Naive thymus-derived CD4-positive, alpha-beta T cell (primary cell): ENCODE measurements at regions not wholly inside any gene's neighbourhood (a gene's known extent, or its start where the extent isn't known, plus 50 kb on each side); places are given as distances from the start of the nearest gene placed in this dataset.
"Not testable (repeated sequence)": the region's sequence is repeated elsewhere in the genome, so short reads cannot be mapped to it uniquely, and the experiment has no call there.

Experiments
- ATAC-seq: fragments of 150-1000 bp; cut with Tn5 transposase; 2 replicates; pipeline ENCODE4 v1.10.0; 2021; ENCODE audit warnings: mild to moderate bottlenecking, moderate library complexity
- CTCF ChIA-PET: fragments of 350-600 bp; sonication (Branson Sonifier 250); formaldehyde crosslinking; loops from one replicate; lab custom pipeline; 2021; ENCODE audit warnings: antibody characterized with exemption; lab: Charles Lee
- POLR2A ChIA-PET: fragments of 350-600 bp; sonication (Branson Sonifier 250); formaldehyde crosslinking; loops from one replicate; lab custom pipeline; 2021; ENCODE audit warnings: antibody characterized with exemption, inconsistent platforms; lab: Charles Lee
- DNase-seq, 9 donors: peaks; one replicate each; pipeline versions ENCODE4 v3.0.0 to v3.0.0-alpha.2; 2020 to 2022; ENCODE audit warnings: mixed read lengths in 1 of 9
- H3K27ac ChIP-seq: one replicate; pipeline ENCODE4 v1.7.0; 2013; ENCODE audit warnings: mild to moderate bottlenecking, low read depth, low read length, moderate library complexity
- H3K27me3 ChIP-seq, 2 donors: one replicate each; pipeline ENCODE4 v1.7.0; 2013; ENCODE audit warnings: low read length in 2 of 2, mild to moderate bottlenecking in 2 of 2, moderate library complexity in 2 of 2; ENCODE audit not compliant: control insufficient read depth in 2 of 2, insufficient read depth in 2 of 2
- H3K36me3 ChIP-seq, 3 experiments: 1 replicate in 2 of 3; 2 replicates in 1 of 3; pipeline ENCODE4 v1.7.0; 2013; ENCODE audit warnings: low read length in 3 of 3, mild to moderate bottlenecking in 3 of 3, moderate library complexity in 1 of 3; ENCODE audit not compliant: insufficient read depth in 3 of 3, control insufficient read depth in 2 of 3
- H3K4me1 ChIP-seq, 2 donors: one replicate each; pipeline ENCODE4 v1.7.0; 2013; ENCODE audit warnings: low read length in 2 of 2, mild to moderate bottlenecking in 2 of 2, moderate library complexity in 1 of 2; ENCODE audit not compliant: control insufficient read depth in 2 of 2, insufficient read depth in 2 of 2
- H3K4me3 ChIP-seq: 2 replicates; pipeline ENCODE4 v1.7.0; 2013; ENCODE audit warnings: mild to moderate bottlenecking, low read length
- H3K9me3 ChIP-seq, 3 experiments: 1 replicate in 2 of 3; 2 replicates in 1 of 3; pipeline ENCODE4 v1.7.0; 2013; ENCODE audit warnings: low read length in 3 of 3; ENCODE audit not compliant: control insufficient read depth in 2 of 3
- H3K27ac Mint-ChIP-seq, 9 donors: one replicate each; pipeline ENCODE4 v1.8.0; 2020 to 2022; ENCODE audit warnings: mixed read lengths in 9 of 9, mild to moderate bottlenecking in 8 of 9, moderate library complexity in 5 of 9, inconsistent platforms in 2 of 9
- H3K27me3 Mint-ChIP-seq, 5 donors: one replicate each; pipeline ENCODE4 v1.8.0; 2021 to 2022; ENCODE audit warnings: mixed read lengths in 5 of 5, mild to moderate bottlenecking in 1 of 5
- H3K36me3 Mint-ChIP-seq, 5 donors: one replicate each; pipeline ENCODE4 v1.8.0; 2020 to 2022; ENCODE audit warnings: mixed read lengths in 5 of 5, mild to moderate bottlenecking in 3 of 5, inconsistent platforms in 1 of 5
- H3K4me1 Mint-ChIP-seq, 7 donors: one replicate each; pipeline ENCODE4 v1.8.0; 2020 to 2022; ENCODE audit warnings: mixed read lengths in 7 of 7, mild to moderate bottlenecking in 3 of 7, inconsistent platforms in 1 of 7
- H3K4me3 Mint-ChIP-seq, 10 donors: one replicate each; pipeline ENCODE4 v1.8.0; 2020 to 2022; ENCODE audit warnings: mild to moderate bottlenecking in 10 of 10, mixed read lengths in 10 of 10, moderate library complexity in 6 of 10, inconsistent platforms in 2 of 10
- H3K9me3 Mint-ChIP-seq, 11 donors: one replicate each; pipeline ENCODE4 v1.8.0; 2020 to 2022; ENCODE audit warnings: mixed read lengths in 11 of 11, mild to moderate bottlenecking in 4 of 11, inconsistent platforms in 1 of 11, moderate library complexity in 1 of 11
- intact Hi-C, 2 donors: fragments of 100-400 bp; cut with micrococcal nuclease; formaldehyde crosslinking; loops; one replicate each; pipeline ENCODE4 v1.15.1; 2023

DNA sequence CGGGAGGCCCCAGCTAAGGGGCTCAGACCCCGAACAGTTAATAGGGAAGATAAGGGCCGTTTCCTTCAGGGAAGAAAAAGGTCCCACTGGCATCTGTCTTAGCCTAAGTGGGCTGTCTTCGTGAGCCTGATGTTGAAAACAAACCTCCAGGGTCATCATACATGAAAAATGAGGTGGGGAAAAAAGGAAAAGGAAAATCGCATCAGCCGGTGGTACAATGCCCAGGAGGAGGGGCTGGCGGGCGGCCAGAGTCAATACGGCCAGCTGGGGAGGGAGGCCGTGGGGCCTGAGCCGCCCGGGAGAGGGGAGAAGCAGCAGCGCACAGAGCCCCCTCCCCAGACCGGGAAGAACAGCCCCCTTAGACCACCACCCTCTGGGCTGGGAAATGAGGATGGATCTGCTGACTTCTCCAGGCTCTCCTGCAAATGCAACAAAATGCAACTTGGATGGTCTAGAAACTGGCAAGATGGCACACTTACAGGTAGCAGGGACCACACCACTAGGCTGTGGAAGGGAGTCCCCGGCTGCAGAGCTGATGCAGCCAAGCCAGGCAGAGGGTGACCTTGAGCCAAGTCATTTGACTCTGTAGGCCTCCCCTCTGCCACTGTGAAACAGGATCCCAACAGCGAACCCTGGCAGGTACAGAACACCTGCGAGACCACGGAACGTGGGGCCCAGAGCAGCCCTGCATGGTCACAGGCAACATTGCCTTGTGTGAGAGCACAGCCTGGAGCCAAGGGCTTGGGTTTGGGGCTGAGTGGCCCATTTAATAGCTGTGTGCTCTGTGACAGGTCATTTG is 448.5 kb downstream of the SOX9 start:
- Histone ChIP-seq H3K36me3 (no peaks in the 10 kb centered on the region), H3K4me3 (no peak overlapping the region), H3K27ac (no peak overlapping the region), H3K9me3 (no peaks in the 10 kb centered on the region), H3K27me3 (no peaks in the 10 kb centered on the region), H3K4me1 (no peaks in the 10 kb centered on the region)
- peaks cover 3 to 27% (median 6%) of the 10 kb centered on the region in 5 donors for H3K27me3 Mint-ChIP-seq
- DNase-seq (no peak), ATAC-seq (no peak)
- H3K27ac Mint-ChIP-seq: no peak overlapping the region
- intact Hi-C loops: loop anchor here in 1 of 2 donors (10.0 kb wide), 2 partner anchors 45 to 665 kb away; a partner anchor contains a TSS
- POLR2A ChIA-PET: no interaction called here
- H3K36me3 Mint-ChIP-seq: no peaks in the 10 kb centered on the region
- peaks cover 0 to 10% (median 0%) of the 10 kb centered on the region in 7 donors for H3K4me1 Mint-ChIP-seq
- no peak overlapping the region for H3K4me3 Mint-ChIP-seq
- CTCF ChIA-PET: interaction anchor here (0.6 kb wide), 1 partner anchor 159 kb away, joined by 3 read pairs; no protein-coding TSS in a partner anchor
- H3K9me3 Mint-ChIP-seq: no peaks in the 10 kb centered on the region

DNA sequence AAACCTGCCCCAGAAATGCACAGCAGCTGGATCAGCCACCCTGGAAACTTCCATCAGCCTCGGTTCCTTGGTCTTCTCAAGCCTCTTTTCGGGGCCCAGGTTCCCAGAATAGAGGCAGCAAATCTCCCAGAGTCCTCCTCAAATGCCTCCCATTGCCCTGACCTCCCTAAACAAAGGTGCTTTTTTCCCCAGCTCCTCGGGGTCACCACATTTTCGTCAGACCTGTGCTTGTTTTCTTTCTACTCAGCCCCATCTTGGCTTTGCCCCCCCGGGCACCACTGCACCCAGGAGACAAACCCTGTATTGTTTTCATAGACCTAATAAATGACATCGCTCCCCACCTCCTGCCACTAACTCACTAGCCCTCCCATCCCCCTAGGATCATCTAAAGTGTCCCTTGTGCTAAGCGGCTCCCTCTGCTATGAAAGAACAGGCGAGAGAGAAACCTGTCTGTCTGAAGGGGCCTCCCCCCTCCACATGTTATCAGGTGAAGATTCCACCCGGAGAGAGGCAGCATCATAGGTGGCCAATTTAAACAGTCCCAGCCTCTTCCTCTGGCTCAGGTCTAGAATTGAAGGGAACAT is 451.1 kb downstream of the SOX9 start:
- H3K4me1 Mint-ChIP-seq: peaks cover 0 to 7% (median 0%) of the 10 kb centered on the region in 7 donors
- H3K9me3 Mint-ChIP-seq: no peaks in the 10 kb centered on the region
- Histone ChIP-seq H3K27me3 (no peaks in the 10 kb centered on the region), H3K4me3 (no peak overlapping the region), H3K9me3 (no peaks in the 10 kb centered on the region), H3K36me3 (no peaks in the 10 kb centered on the region), H3K4me1 (no peaks in the 10 kb centered on the region), H3K27ac (no peak overlapping the region)
- H3K27me3 Mint-ChIP-seq: peaks cover 7 to 39% (median 16%) of the 10 kb centered on the region in 5 donors
- intact Hi-C loops: no loop called here
- no peak overlapping the region for H3K4me3 Mint-ChIP-seq
- no peak overlapping the region for H3K27ac Mint-ChIP-seq
- DNase-seq (no peak), ATAC-seq (no peak)
- ChIA-PET POLR2A (no interaction called here), CTCF (no interaction called here)
- H3K36me3 Mint-ChIP-seq: no peaks in the 10 kb centered on the region

DNA sequence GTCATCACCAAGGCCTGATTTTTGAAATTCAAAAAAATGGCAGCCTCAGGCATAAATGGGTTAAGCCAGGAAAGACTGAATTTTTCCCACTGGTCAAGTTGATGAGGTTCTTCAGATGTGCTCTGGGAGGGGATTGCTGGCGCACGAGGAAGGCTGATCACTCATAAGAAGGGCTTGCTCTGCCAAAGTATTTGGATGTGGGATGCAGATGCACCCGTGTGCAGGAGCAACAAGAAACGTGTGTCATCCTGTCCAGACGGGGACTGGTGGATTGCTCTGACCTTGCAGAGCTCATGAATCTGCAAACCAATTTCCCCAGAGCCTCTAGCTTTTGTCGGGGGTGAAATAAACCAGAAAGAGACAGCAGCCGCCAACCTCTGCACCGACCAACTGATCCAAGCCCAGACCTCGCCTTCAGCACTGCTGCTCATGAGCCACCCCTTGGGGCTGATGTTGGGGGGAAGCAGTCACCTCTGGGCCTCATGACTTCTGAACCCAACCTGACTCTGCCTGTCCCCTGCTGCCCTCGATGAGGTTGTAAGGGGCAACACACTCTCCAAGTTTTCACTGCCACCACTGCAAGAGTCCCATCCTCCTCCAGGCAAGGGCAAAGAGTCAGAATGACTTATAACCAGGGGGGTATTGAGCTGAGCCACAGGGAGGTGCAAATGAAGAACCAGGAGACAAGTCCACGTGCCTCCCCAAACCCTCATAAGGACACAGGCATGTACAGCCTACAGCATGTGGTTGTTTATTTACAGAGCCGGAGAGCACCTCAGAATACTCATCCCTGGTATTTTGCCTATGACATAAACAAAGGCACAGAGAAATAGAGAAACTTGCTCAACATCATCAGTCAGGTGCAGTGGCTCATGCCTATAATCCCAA is 452.0 kb downstream of the SOX9 start:
- H3K9me3 ChIP-seq: no peaks in the 10 kb centered on the region
- no peaks in the 10 kb centered on the region for H3K36me3 Mint-ChIP-seq

DNA sequence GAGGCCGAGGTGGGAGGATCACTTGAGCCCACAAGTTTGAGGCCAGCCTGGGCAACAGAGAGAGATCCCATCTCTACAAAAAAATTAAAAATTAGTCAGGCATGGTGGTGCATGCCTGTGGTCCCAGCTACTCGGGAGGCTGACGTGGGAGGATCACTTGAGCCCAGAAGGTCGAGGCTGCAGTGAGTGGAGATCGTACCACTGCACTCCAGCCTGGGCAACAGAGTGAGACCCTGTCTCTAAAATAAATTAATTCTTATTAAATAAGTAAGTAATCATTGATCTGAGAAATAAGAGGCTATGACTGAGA is 452.6 kb downstream of the SOX9 start:
- H3K27ac Mint-ChIP-seq, H3K4me3 Mint-ChIP-seq, H3K4me1 Mint-ChIP-seq, H3K4me1 ChIP-seq, POLR2A ChIA-PET, H3K9me3 ChIP-seq, H3K27me3 ChIP-seq, H3K9me3 Mint-ChIP-seq, H3K36me3 ChIP-seq, intact Hi-C loops, H3K27ac ChIP-seq, H3K4me3 ChIP-seq, ATAC-seq, H3K36me3 Mint-ChIP-seq, DNase-seq: not testable (repeated sequence)
- CTCF ChIA-PET: interaction anchor here (1.0 kb wide), 1 partner anchor 14 kb away, joined by 5 read pairs; no protein-coding TSS in a partner anchor
- H3K27me3 Mint-ChIP-seq: peaks cover 7 to 49% (median 19%) of the 10 kb centered on the region in 5 donors

More for the DNA sequence above, 452.0 kb downstream of the SOX9 start:
- Histone ChIP-seq H3K4me3 (no peak overlapping the region), H3K36me3 (no peaks in the 10 kb centered on the region), H3K27ac (no peak overlapping the region), H3K27me3 (no peaks in the 10 kb centered on the region), H3K4me1 (no peaks in the 10 kb centered on the region)
- DNase-seq (no peak), ATAC-seq (no peak)
- H3K9me3 Mint-ChIP-seq: peaks cover 0 to under 1% (median 0%) of the 10 kb centered on the region in 11 donors
- CTCF ChIA-PET: interaction anchor here (1.0 kb wide), 1 partner anchor 13 kb away, joined by 5 read pairs; no protein-coding TSS in a partner anchor
- POLR2A ChIA-PET: no interaction called here
- peaks cover 7 to 44% (median 19%) of the 10 kb centered on the region in 5 donors for H3K27me3 Mint-ChIP-seq
- H3K4me1 Mint-ChIP-seq: peaks cover 0 to 3% (median 0%) of the 10 kb centered on the region in 7 donors
- no peak overlapping the region for H3K4me3 Mint-ChIP-seq
- intact Hi-C loops: no loop called here
- no peak overlapping the region for H3K27ac Mint-ChIP-seq

DNA sequence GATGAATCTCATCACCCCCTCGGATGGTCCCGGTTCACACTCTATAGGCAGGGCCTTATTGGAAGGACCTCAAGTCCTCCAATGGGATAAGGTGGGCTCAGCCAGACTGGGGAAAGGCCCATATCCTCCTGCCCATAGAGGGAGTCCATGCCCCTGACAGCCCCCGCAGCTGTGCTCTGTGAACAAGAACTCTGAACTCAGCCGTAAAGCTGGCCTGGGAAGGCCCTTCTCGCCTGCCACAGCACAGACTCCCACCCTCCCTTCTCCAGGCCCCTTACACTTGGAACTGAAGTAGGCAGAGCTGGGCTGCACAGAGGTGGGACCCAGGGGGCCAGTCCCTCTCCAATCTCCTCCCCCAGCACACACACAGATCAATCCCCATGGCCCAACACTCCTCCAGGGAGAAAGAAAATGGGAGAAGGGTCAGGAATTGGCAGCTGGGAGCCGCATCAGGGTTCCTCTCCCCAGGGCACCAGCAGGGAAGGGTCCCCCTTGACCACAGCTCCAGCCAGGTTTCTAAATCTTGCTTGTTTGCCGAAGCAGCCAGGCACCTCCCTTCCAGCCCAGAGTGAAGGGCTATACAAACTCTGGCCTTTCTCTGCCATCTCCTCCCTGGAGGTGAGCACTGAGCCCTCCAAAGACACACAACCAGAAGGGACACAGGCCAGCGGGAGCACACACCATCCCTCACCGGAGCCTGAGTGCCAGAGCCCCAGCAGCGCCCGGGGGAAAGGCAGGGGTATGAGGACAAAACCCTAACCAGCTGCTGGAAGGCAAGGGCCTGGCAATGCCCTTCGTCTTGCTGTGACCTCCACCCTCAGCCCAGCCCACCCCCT is 454.1 kb downstream of the SOX9 start:
- Mint-ChIP-seq H3K27ac (no peak overlapping the region), H3K4me1 (no peaks in the 10 kb centered on the region), H3K9me3 (peaks cover 0 to 3% (median 0%) of the 10 kb centered on the region in 11 donors), H3K36me3 (no peaks in the 10 kb centered on the region), H3K4me3 (no peak overlapping the region), H3K27me3 (peaks cover 7 to 44% (median 19%) of the 10 kb centered on the region in 5 donors)
- POLR2A ChIA-PET: no interaction called here
- no peak overlapping the region for H3K4me3 ChIP-seq
- no peaks in the 10 kb centered on the region for H3K36me3 ChIP-seq
- H3K9me3 ChIP-seq: no peaks in the 10 kb centered on the region
- H3K27me3 ChIP-seq: no peaks in the 10 kb centered on the region
- H3K4me1 ChIP-seq: no peaks in the 10 kb centered on the region
- DNase-seq: no peak
- intact Hi-C loops: no loop called here
- CTCF ChIA-PET: no interaction called here
- no peak for ATAC-seq
- H3K27ac ChIP-seq: no peak overlapping the region
